Kidney epithelial cell (primary cell): ENCODE measurements at regions not wholly inside any gene's neighbourhood (a gene's known extent, or its start where the extent isn't known, plus 50 kb on each side); places are given as distances from the start of the nearest gene placed in this dataset.

Experiments used
- DNase-seq: peaks from one replicate; pipeline ENCODE4 v3.0.0-alpha.2; 2010; ENCODE audit warnings: low read depth
- H3K27me3 ChIP-seq: 2 replicates; pipeline ENCODE4 v1.6.0; 2011; ENCODE audit warnings: low read length; ENCODE audit not compliant: control insufficient read depth, insufficient read depth
- H3K36me3 ChIP-seq: 2 replicates; pipeline ENCODE4 v1.5.1; 2011; ENCODE audit warnings: low read length; ENCODE audit not compliant: control insufficient read depth, insufficient read depth
- H3K4me3 ChIP-seq: 2 replicates; pipeline ENCODE4 v1.5.1; 2011; ENCODE audit warnings: low read depth, mild to moderate bottlenecking, control low read depth, low read length
- CTCF ChIP-seq: IDR thresholded peaks from 2 replicates; pipeline ENCODE4 v1.5.1; 2011; ENCODE audit warnings: mild to moderate bottlenecking, moderate library complexity, low read length, control low read depth, inconsistent platforms; ENCODE audit not compliant: insufficient read depth, poor library complexity, severe bottlenecking

- no peak for DNase-seq
- Histone ChIP-seq H3K36me3 (no peaks in the 10 kb centered on the region), H3K27me3 (no peaks in the 10 kb centered on the region), H3K4me3 (no peak overlapping the region)
- TF ChIP-seq CTCF: no peak
Observed at GRCh38 chr2:236400594-236401360, 136.6 kb upstream of the ASB18 start.

- no peak overlapping the region for H3K4me3 ChIP-seq
- no peaks in the 10 kb centered on the region for H3K36me3 ChIP-seq
- DNase-seq: no peak
- no peak for TF ChIP-seq CTCF
- H3K27me3 ChIP-seq: no peaks in the 10 kb centered on the region
Observed at GRCh38 chr2:236402033-236402790, 138.0 kb upstream of the ASB18 start.

GRCh38 chr2:236403125-236403524 is 138.9 kb upstream of the ASB18 start:
- DNase-seq: no peak
- TF ChIP-seq CTCF: no peak
- H3K4me3 ChIP-seq: no peak overlapping the region
- H3K36me3 ChIP-seq: no peaks in the 10 kb centered on the region
- no peaks in the 10 kb centered on the region for H3K27me3 ChIP-seq

GRCh38 chr2:236403811-236404210 is 139.6 kb upstream of the ASB18 start:
- no peak for DNase-seq
- H3K36me3 ChIP-seq: no peaks in the 10 kb centered on the region
- no peak for TF ChIP-seq CTCF

GRCh38 chr2:236404346-236404745 is 140.1 kb upstream of the ASB18 start:
- no peak for DNase-seq
- no peaks in the 10 kb centered on the region for H3K27me3 ChIP-seq
- no peaks in the 10 kb centered on the region for H3K36me3 ChIP-seq
- H3K4me3 ChIP-seq: no peak overlapping the region
- no peak for TF ChIP-seq CTCF

More at GRCh38 chr2:236403811-236404210, 139.6 kb upstream of the ASB18 start:
- no peaks in the 10 kb centered on the region for H3K27me3 ChIP-seq
- H3K4me3 ChIP-seq: no peak overlapping the region

GRCh38 chr2:236405357-236405756 is 141.2 kb upstream of the ASB18 start:
- no peaks in the 10 kb centered on the region for H3K36me3 ChIP-seq
- no peaks in the 10 kb centered on the region for H3K27me3 ChIP-seq
- no peak for DNase-seq
- H3K4me3 ChIP-seq: no peak overlapping the region
- TF ChIP-seq CTCF: no peak
